Jurkat, Clone E6-1 (cell line): ENCODE measurements at regions not wholly inside any gene's neighbourhood (a gene's known extent, or its start where the extent isn't known, plus 50 kb on each side); places are given as distances from the start of the nearest gene placed in this dataset.
A peak's percentile ranks its signal among the peaks of the same experiment; 100 is the strongest.

ENCODE experiments used
- DNase-seq: peaks from one replicate; pipeline ENCODE4 v3.0.0-alpha.2; 2011; ENCODE audit warnings: low read depth, low spot score
- H3K4me3 ChIP-seq: 2 replicates; pipeline ENCODE4 v1.5.1; 2011; ENCODE audit warnings: mild to moderate bottlenecking, low read length, control low read depth, moderate library complexity

DNA sequence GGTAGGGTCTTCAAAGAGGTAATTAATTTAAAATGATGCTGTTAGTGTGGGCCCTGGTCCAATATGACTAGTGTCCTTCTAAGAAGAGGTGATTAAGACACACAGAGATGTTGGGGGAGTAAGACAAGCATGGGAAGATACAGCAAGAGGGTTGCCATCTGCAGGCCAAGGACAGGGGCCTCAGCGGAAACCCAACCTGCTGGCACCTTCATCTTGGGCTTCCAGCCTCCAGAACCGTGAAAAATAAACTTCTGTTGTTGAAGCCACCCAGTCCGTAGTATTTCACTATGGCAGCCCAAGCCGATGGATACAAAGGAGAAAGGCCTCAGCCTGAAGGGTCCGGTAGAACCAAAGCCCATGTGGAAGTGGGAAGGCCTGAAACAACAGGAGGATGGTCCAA is 161.7 kb upstream of the UBE2E1 start:
- H3K4me3 ChIP-seq = no peak overlapping the region
- no peak for DNase-seq

DNA sequence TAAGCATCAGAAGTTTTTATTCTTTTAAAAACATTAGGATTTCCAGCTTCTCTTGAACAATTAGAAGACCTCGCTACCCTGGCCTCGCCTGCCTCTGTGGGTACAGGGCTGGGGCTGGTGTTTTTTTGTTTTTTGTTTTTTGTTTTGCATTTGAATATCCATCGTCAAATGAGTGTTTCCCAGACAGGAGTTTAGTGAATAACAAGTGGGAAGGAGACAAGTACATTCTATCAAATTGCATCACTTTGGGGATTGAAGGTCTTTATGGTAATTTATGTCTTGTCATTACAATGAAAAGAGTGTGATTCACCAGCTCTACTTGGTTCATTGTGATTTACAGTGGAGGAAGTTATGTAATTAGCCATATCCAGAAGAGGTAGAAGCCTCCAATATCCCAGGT is 161.1 kb upstream of the UBE2E1 start:
- no peak for DNase-seq
- H3K4me3 ChIP-seq = no peak overlapping the region

DNA sequence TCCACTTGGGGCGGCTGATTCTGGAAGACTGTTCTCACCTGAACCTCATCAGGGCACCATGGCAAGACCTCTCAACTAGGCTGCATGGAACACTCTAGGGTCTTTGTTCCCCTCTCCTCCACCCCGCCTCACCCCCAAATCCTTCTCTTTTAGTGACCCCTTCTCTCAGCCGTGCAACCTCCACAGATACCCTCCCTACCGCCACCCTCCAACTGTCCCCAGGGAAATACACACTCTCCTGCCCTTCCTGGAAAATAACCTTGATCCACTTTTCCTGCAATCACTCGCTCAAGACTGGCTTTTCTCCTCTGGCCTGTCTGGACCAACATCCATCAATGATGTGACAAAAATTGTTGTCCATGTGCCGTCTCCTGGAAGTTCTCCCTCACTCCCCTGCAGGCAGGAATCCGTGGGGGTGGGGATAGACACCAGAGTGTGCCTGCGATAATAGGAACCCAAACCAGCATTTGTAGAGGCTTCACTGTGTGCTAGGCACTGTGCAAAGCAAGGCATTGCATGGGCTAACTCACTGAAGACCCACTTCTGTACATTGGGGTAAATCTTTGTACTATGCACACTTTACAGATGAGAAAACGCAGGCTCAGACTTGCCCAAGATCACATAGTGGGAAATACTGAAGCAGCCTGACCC is 160.1 kb upstream of the UBE2E1 start:
- no peak overlapping the region for H3K4me3 ChIP-seq
- no peak for DNase-seq

DNA sequence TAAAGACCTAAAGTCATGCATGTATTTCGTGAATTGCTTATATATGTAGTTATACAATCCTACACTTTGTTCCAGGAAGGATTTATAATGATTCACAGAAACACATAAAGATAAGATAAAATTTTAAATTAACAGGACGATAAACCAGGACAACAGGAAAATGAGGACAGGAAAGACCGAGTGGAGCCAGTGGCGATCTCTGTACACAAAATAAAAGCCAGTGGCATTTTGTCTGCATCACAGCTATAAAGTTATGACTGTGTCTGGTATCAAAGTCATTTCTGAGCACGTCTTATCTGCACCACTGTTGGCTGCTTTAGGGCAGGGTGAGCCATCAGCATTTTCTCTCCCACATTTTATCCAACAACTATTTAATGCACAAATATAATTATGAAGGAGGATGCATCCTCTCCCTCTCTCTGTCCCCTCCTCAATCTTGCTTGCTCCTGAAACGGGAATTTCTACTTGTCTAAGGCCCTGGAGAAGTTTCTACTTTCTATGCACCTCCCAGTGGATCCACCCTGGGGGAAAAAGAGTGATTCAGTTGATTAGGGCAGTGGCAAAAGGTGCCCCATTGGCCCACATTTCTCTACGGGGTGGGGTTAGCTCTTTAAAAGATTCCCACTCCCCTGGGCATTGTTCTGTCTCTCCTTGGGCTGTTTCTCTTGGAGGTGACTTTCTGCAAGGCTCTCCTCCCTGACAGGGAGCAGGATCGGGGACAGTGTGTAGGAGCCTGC is 159.4 kb upstream of the UBE2E1 start:
- no peak for DNase-seq
- no peak overlapping the region for H3K4me3 ChIP-seq

DNA sequence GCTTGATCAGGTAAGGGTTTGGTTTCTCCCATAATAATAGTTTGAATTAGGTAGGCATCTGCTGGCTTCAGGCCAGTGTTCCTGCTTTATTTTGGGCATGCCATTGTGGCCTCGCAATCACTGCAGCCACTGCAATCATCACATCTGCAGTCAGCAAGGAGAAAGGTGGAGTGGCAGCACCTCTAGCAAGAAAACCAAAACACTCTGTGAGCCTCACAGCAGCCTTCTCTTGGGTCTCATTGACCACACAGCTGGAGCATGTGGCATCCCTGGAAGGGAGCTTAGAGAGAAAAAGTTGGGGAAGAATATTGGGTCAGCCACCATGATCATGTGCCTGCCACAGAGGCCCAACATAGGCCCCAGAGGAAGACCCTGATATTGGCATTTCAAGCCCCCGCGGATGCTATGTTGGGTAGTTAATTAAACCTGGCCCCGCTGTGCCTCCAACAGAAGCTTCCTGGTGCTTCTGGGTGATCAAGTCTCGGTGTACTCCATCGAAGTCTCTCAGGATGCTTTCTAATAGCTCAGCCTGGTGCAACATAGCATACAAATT is 158.0 kb upstream of the UBE2E1 start:
- no peak for DNase-seq
- no peak overlapping the region for H3K4me3 ChIP-seq

DNA sequence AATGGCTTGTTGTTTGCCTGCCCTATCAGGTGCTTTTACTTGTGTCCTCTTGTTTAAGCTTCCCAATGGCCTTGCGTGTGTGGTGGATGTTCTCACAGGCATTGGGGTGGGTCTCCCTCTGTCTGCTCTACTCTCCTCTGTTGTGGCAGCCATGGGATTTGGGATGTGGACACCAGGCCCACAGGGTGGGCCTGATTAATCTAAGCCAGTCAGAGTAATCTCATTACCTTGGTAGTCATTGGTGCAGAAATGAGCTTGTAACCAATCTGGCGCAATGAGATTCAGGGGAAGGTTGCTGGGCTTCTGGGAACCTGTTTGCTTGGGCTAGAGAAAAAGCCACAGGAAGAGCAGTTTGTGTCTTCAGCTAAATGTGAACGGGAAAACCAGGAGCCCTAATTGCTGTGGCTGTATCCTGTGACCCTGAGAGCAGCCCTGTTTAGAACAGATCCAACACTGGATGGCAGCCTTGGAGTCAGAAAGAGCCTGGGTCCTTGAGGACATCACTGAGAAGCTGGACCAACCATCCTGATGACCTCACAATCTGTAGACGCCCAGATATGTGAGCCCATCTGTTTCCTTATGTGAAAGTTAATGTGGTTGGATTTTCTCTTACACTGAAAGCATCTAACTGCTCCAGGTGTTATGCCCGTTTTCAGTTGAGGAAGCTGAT is 157.3 kb upstream of the UBE2E1 start:
- no peak overlapping the region for H3K4me3 ChIP-seq
- DNase-seq = no peak

DNA sequence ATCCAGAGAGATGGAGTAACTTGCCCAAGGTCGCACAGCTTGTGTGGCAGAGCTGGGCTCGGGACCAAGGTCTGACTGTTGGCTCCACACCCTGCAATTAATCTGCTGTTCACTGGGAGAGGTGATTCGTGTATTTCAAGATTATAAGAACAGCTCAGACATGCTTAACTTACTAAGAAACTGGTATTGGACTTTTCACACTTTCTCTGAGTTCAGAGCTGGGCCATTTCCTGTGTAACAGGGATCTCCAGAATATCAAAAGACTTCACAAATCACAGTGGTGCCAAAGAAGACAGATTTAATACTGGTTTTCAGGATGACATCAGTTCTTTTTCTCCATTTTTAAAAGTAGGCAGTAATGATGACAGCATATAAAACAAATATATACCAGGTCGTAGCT is 156.8 kb upstream of the UBE2E1 start:
- no peak for DNase-seq

DNA sequence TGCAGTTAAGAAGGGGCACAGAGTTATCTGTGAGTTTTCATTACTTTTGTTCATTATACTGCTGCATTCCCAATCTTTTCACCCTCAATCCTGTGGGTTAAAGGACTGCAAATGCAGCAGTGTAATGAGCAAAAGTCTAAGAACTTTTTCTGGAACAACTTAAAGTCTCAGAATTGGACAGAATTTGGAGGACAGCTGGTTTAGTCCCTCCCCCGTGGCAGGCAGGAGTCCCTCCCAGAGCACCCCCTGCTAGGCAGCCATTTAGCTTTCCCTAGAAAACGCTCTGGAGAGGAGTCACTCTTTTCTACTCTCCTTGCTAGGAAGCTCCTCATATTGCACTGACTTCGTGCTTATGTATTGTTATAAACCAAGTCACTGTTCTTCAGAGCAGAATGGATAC is 156.3 kb upstream of the UBE2E1 start:
- DNase-seq = no peak

More for the DNA sequence above, 156.8 kb upstream of the UBE2E1 start:
- H3K4me3 ChIP-seq = no peak overlapping the region

DNA sequence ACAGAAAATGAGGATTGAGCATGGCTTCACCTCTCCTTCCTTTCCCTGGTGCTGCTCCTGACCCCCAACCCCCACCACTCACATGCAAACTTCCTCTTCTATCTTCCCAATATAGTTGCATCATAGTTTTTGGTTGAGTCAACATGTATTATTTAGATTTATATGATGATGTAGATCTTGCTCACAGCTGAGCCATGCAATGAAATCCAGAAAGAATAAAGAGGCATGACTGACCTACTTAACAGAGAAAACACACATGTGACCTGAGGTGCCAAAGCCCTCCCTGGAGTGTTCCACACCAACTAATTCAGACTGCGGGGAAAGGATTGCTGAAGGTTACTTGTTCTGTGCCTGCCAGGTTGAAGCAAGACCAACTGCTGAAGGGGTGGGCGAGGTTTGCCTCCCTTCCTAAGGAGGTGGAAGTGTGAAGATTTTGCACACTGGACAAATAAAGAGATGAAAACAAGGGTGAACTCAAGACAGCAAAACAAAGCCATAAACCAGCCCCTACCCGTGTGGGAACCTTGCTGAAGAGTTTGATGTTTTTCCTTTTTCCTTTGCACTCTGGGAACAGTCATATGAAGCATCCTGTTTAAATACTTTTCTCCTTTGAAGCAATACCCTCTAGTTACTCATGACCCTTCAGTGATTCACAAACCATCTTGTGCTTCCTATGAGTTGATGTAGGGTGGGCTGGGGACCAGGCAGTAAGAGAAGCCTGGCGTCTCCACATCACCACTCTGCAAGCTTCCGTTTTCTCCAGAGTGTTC is 155.2 kb upstream of the UBE2E1 start:
- no peak for DNase-seq
- no peak overlapping the region for H3K4me3 ChIP-seq

More for the DNA sequence above, 156.3 kb upstream of the UBE2E1 start:
- no peak overlapping the region for H3K4me3 ChIP-seq

DNA sequence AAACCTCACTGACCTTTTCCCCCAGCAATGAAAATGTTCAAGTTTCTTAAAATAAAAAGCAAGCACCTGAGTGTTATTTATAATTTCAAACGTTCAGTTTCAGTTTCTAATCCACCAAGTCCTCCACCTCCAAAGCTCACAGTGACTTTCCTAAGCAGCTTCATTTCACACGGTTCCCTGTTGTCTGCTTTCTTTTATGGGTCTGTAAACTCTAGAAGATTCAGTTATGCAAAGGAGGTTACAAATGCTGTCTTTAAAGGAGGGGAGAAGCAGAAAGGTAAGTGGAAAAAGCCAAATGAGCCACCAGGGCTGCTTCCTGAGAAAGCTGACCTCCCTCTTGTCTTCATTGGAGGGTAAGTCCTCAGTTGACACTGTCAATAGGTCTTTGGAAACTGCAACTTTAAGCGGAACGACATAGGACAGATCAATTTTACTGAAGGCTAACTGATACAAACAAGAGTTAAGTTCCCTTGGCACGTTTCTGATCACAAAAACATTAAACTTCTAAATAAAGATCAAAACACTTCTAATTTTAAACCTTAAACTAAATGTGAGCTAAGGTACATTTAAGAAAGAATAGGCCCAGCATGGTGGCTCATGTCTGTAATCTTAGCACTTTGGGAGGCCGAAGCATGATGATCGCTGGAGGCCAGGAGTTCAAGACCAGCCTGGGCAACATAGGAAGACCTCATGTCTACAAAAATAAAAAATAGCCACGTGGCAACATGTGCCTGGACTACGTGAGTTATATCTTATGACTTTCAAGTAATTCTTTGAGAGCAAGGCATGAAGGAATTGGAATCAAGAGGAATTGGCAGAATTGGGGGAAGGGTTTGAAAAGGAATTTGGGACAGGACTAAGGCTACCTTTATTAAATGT is 151.9 kb upstream of the UBE2E1 start:
- DNase-seq = no peak
- no peak overlapping the region for H3K4me3 ChIP-seq

DNA sequence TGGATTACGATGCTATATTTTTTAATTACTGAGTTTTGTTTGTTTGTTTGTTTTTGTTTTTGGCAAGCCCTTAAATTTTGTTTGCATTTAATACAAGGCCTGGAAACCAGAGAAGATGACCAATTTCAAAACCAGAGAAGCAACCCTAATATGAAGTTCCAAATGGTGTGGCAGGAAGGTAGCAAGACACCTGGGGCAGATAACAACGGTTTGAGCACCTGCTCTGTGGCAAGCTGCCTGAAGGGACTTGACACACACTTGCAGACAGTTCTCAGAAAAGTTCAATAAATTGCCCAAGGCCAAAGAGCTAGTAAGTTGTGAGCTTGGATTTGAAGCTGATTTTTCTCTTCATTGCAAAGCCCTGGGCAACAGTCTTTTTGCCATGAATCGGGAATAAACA is 151.2 kb upstream of the UBE2E1 start:
- no peak overlapping the region for H3K4me3 ChIP-seq

DNA sequence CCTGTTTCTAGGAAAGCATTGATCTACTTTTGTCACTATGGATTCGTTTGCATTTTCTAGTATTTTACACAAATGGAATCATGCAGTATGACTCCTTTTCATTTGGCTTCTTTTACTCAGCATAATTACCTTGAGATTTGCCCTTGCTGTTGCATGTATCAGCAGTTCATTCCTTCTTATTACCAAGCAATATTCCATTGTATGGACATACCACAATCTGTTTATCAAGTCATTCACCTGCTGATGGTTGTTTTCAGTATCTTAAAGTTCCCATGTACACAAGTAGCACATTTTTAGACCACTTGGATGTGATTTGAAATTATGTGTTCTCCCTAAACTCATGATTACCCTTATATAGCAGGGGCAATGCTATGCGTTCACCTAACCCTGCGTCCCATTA is 150.0 kb upstream of the UBE2E1 start:
- no peak overlapping the region for H3K4me3 ChIP-seq
- no peak for DNase-seq

More for the DNA sequence above, 151.2 kb upstream of the UBE2E1 start:
- peak; percentile 42 for DNase-seq

DNA sequence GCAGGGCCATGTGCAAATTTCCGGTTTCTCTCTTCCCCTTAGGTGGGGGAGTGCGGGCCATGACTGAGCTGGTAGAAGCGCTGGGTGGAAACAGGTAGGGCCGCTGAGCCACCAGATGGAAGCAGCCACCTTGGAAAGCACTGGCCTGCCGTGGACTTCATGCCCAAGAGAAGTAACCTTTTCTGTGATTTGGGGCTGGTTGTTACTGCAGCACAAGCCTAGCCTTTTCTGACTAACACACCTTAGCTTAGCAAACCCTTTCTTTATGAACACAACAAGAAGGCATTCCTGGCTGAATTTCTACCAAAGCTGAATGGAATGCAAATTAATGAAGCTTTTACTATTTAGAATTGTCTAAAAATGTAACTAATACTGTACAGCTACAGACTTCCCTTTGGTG is 149.6 kb upstream of the UBE2E1 start:
- DNase-seq = no peak
- H3K4me3 ChIP-seq = no peak overlapping the region

DNA sequence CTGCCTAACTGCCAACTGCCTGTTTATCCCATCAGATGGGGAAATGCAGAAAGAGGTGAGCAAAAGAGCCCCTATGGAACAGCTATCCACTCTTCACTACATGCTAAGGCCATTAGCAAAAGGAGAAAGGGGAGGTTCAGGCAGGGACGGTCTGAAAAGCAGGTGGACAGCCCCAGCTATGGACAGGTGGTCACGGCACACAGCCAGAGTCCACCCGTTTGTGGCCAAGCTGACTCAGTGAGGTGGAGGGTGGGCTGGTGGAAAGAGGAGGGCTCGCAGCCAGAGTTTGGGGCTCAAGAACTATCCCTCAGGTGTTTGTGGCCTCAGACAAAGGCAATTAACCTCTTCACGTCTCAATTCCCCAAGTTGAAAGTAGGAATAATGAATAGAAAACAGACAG is 148.9 kb upstream of the UBE2E1 start:
- no peak overlapping the region for H3K4me3 ChIP-seq
- no peak for DNase-seq

DNA sequence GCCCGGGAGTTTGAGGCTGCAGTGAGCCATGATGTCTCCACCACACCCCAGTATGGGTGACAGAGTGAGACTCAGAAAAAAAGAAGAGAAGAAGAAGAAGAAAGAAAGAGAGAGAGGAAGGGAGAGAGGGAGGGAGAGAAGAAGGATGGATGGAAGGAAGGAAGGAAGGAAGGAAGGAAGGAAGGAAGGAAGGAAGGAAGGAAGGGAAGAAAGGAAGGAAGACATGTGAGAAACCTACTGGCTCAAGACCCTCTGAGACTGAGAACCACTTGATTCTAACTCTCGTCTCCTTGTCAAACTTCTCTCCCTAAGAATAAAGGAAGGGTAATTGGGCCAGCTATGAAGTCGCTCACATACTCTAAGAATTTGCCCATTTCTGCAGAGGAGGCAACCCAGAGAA is 148.1 kb upstream of the UBE2E1 start:
- no peak overlapping the region for H3K4me3 ChIP-seq
- no peak for DNase-seq

DNA sequence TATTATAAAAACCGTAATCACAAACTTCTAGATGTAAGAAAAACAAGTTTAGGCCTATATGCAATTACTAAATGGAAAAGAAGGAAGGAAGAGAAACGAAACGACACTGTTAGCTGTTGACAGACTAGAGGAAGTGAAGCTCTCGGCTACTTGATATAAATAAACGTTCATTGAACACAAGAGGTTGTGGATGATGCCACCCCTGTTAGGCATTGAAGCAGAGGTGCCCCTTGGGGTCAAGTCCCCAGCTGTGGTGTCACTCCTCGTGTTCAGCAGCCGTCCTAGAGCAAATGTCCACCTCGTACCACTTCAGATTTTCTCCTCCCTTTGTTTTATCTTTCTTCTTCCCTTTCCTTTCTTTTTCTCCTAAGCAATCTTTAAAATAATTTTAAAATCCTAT is 146.5 kb upstream of the UBE2E1 start:
- no peak overlapping the region for H3K4me3 ChIP-seq
- DNase-seq = no peak

DNA sequence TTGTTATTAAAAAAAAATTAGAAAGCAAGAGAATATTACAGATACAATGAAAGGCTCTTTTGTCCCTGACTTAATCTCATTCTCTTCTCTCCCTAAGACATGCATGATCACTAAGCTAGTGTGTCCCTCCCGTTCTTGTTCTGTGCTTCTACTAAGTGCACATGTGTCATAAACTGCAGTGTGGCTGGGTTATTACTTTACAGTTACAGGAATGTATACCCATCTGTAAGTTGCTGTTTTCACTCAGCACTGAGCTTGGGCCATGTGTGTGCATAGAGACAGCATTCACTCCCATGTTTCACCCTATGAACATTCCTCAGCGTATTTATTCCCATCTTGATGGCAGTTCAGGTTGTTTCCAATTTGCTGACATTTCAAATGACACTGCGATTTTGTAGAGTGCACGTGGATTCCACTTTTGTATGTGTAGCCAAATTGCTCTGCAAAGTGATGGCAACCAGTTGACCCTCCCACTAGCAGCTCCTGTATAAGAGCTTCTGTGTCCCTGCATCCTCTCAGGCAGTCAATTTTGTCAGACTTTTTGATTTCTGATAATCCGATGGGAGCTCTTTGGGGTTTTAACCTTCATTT is 145.8 kb upstream of the UBE2E1 start:
- no peak for DNase-seq
- H3K4me3 ChIP-seq = no peak overlapping the region

DNA sequence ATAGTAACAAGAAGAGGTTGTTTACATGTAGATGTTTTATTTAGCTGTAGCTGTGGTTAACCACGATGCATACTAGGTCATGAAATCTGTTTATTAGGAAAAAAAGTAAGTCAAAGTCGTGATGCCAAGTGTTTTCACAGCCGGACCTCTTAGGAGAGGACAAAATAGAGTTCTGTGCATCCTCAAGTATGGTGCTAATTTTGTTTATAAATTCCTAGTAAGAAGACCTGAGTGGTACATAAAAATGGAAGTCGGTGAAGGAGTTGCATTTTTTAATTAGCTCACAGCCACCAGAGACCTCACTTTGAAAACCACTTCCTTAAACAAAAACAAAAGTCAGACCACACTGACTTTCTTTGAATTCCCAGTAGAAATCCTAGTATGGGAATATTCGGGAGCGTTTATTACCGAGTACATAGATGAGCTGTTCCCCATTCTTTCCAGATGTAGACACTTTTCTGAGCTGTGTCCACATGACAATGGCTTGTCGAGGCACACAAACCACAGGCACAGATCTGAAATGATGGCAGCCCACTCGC is 143.6 kb upstream of the UBE2E1 start:
- no peak overlapping the region for H3K4me3 ChIP-seq
- DNase-seq = no peak
